DND-41 (cell line): ENCODE measurements at regions not wholly inside any gene's neighbourhood (a gene's known extent, or its start where the extent isn't known, plus 50 kb on each side); places are given as distances from the start of the nearest gene placed in this dataset.

Source experiments
- ATAC-seq: fragments of 200-7000 bp; cut with Tn5 transposase; 3 replicates; pipeline ENCODE4 v1.9.1; 2021; ENCODE audit warnings: low read depth; ENCODE audit not compliant: insufficient read depth
- DNase-seq: peaks from one replicate; pipeline ENCODE4 v3.0.0-alpha.2; 2020
- H2AFZ ChIP-seq: 2 replicates; pipeline ENCODE4 v1.6.0; 2012; ENCODE audit warnings: low read depth, low read length
- H3K27ac ChIP-seq: 2 replicates; pipeline ENCODE4 v1.5.1; 2012; ENCODE audit warnings: low read length, inconsistent platforms
- H3K27me3 ChIP-seq: fragments of 200-600 bp; sonication (generic); 2 replicates; pipeline ENCODE4 v1.6.0; 2012; ENCODE audit warnings: low read length, mild to moderate bottlenecking, inconsistent platforms; ENCODE audit not compliant: insufficient read depth, poor library complexity
- H3K36me3 ChIP-seq: 2 replicates; pipeline ENCODE4 v1.5.1; 2012; ENCODE audit warnings: low read length, inconsistent platforms; ENCODE audit not compliant: insufficient read depth
- H3K4me1 ChIP-seq: 2 replicates; pipeline ENCODE4 v1.5.1; 2012; ENCODE audit warnings: mild to moderate bottlenecking, low read length; ENCODE audit not compliant: insufficient read depth
- H3K4me2 ChIP-seq: 2 replicates; pipeline ENCODE4 v1.6.0; 2012; ENCODE audit warnings: mild to moderate bottlenecking, moderate library complexity, low read length, inconsistent platforms; ENCODE audit not compliant: insufficient read depth
- H3K4me3 ChIP-seq, 2 experiments: fragments of 200-600 bp in 1 of 2; shearing (Covaris generic) in 1 of 2; 2 replicates each; pipeline ENCODE4 v1.5.1; 2012 to 2016; ENCODE audit warnings: inconsistent platforms in 2 of 2, low read length in 2 of 2, mild to moderate bottlenecking in 2 of 2, low read depth in 1 of 2, moderate library complexity in 1 of 2
- H3K79me2 ChIP-seq: 2 replicates; pipeline ENCODE4 v1.6.0; 2012; ENCODE audit warnings: low read length, inconsistent platforms; ENCODE audit not compliant: insufficient read depth
- H3K9ac ChIP-seq: 2 replicates; pipeline ENCODE4 v1.6.0; 2012; ENCODE audit warnings: low read depth, mild to moderate bottlenecking, inconsistent platforms, low read length, moderate library complexity
- H3K9me3 ChIP-seq: 2 replicates; pipeline ENCODE4 v1.5.1; 2012; ENCODE audit warnings: low read length, moderate library complexity, mild to moderate bottlenecking, inconsistent platforms; ENCODE audit not compliant: insufficient read depth, severe bottlenecking
- H4K20me1 ChIP-seq: 2 replicates; pipeline ENCODE4 v1.6.0; 2012; ENCODE audit warnings: low read length; ENCODE audit not compliant: insufficient read depth
- EZH2 ChIP-seq: IDR thresholded peaks from 3 replicates; pipeline ENCODE4 v1.6.1; 2012; ENCODE audit warnings: borderline replicate concordance, low read depth, mild to moderate bottlenecking, moderate library complexity, low read length, inconsistent platforms; ENCODE audit not compliant: severe bottlenecking
- TF ChIP-seq, protein P1 (sequence below): IDR thresholded peaks from 2 replicates; pipeline ENCODE4 v1.5.1; 2012; ENCODE audit warnings: borderline replicate concordance, low read length, moderate library complexity, mild to moderate bottlenecking; ENCODE audit not compliant: poor library complexity, severe bottlenecking; ENCODE audit errors: extremely low read depth

DNA sequence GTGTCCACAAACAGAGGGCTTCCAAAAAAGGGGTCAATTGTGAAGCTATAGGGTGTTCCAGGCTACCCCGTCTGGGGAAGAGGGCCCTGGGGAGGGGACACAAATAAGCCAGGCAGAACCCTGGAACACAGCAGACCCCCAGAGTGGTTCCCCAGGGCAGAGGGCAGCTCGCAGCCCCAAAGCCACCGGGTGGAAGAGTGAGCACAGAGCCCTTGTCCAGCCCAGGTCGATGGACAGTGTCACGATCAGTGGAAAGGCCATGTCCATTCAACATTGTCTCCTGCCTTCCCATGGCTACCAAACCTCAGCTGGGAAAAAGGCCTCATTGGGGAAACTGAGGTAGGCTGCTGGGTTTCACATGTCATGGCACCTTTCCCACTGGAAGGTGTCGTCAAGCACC lies 131.4 kb downstream of the DICER1 start:
- TF ChIP-seq, protein P1, sequence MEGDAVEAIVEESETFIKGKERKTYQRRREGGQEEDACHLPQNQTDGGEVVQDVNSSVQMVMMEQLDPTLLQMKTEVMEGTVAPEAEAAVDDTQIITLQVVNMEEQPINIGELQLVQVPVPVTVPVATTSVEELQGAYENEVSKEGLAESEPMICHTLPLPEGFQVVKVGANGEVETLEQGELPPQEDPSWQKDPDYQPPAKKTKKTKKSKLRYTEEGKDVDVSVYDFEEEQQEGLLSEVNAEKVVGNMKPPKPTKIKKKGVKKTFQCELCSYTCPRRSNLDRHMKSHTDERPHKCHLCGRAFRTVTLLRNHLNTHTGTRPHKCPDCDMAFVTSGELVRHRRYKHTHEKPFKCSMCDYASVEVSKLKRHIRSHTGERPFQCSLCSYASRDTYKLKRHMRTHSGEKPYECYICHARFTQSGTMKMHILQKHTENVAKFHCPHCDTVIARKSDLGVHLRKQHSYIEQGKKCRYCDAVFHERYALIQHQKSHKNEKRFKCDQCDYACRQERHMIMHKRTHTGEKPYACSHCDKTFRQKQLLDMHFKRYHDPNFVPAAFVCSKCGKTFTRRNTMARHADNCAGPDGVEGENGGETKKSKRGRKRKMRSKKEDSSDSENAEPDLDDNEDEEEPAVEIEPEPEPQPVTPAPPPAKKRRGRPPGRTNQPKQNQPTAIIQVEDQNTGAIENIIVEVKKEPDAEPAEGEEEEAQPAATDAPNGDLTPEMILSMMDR = no peak
- no peak for TF ChIP-seq EZH2

DNA sequence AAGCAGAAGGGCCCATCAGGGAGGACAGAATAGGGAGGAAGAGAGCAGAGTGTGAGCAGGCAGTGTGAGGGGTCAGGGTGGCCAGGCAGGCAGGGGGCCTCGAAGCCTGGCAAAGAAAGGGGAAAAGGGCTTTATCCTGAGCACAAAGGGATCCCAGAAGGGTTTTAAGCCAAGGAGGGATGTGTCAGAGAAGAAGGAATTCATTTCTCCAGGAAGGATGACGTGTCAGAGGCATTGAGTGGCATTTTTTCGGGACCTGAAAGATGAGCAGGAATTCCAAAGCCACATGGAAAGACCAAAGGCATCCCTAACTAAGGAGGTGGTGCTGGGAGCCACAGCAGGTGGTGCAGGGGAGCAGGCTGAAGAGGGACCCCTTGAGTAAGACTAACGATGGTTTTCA lies 132.1 kb downstream of the DICER1 start:
- no peaks in the 10 kb centered on the region for H3K79me2 ChIP-seq
- no peak overlapping the region for H3K27ac ChIP-seq
- TF ChIP-seq, protein P1 = no peak
- TF ChIP-seq EZH2 = no peak
- ATAC-seq = no peak
- H3K4me1 ChIP-seq = no peaks in the 10 kb centered on the region
- H3K4me2 ChIP-seq = no peak overlapping the region
- H3K9me3 ChIP-seq = no peaks in the 10 kb centered on the region
- no peaks in the 10 kb centered on the region for H3K36me3 ChIP-seq
- no peaks in the 10 kb centered on the region for H4K20me1 ChIP-seq
- no peak overlapping the region for H2AFZ ChIP-seq
- no peak overlapping the region for H3K9ac ChIP-seq
- DNase-seq = no peak
- no peak overlapping the region for H3K4me3 ChIP-seq
- H3K27me3 ChIP-seq = no peaks in the 10 kb centered on the region

More for the DNA sequence above, 131.4 kb downstream of the DICER1 start:
- no peaks in the 10 kb centered on the region for H3K27me3 ChIP-seq
- H3K36me3 ChIP-seq = no peaks in the 10 kb centered on the region
- H4K20me1 ChIP-seq = no peaks in the 10 kb centered on the region
- no peak overlapping the region for H3K4me3 ChIP-seq
- DNase-seq (no peak), ATAC-seq (no peak)
- H3K4me2 ChIP-seq = no peak overlapping the region
- H3K4me1 ChIP-seq = no peaks in the 10 kb centered on the region
- no peaks in the 10 kb centered on the region for H3K79me2 ChIP-seq
- no peaks in the 10 kb centered on the region for H3K9me3 ChIP-seq
- H3K27ac ChIP-seq = no peak overlapping the region
- no peak overlapping the region for H3K9ac ChIP-seq
- H2AFZ ChIP-seq = no peak overlapping the region

DNA sequence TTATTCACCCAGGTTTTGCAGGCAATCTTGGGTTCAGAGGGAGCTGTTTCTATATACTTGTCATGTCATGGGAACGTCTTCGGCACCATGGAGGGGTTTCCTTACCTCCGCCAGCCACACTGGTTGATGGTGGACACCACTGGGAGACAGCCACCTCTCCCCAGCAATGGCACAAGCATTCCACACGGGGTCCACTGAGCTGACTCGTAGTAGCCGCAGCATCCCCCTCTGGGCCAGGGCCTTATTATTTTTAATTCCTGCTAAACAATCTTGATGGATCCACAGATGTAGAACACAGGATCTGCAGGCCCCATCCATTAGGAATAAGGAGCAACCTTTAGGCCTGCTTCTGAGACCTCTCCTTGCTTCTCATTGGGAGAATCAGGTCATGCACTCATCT lies 132.9 kb downstream of the DICER1 start:
- no peak overlapping the region for H2AFZ ChIP-seq
- no peaks in the 10 kb centered on the region for H4K20me1 ChIP-seq

More for the DNA sequence above, 132.9 kb downstream of the DICER1 start:
- no peak overlapping the region for H3K27ac ChIP-seq
- no peaks in the 10 kb centered on the region for H3K27me3 ChIP-seq
- no peaks in the 10 kb centered on the region for H3K79me2 ChIP-seq
- no peak for DNase-seq
- H3K4me3 ChIP-seq = no peak overlapping the region
- no peak for ATAC-seq
- no peak overlapping the region for H3K9ac ChIP-seq
- no peak overlapping the region for H3K4me2 ChIP-seq
- no peak for TF ChIP-seq EZH2
- TF ChIP-seq, protein P1 = no peak
- no peaks in the 10 kb centered on the region for H3K4me1 ChIP-seq
- H3K9me3 ChIP-seq = no peaks in the 10 kb centered on the region
- H3K36me3 ChIP-seq = no peaks in the 10 kb centered on the region
